ENCODE measurements at regions not wholly inside any gene's neighbourhood (a gene's known extent, or its start where the extent isn't known, plus 50 kb on each side); places are given as distances from the start of the nearest gene placed in this dataset.
A peak's percentile ranks its signal among the peaks of the same experiment; 100 is the strongest.

GRCh38 chr12:25866586-25867378, 91.7 kb upstream of the RASSF8 start:
- Histone ChIP-seq H2AFZ (ENCODE audit: low read length) (no peak overlapping the region), H3K4me3 (replicated peaks in 1 of 4; ENCODE audit: control extremely low read depth in 1 of 4, insufficient read depth in 1 of 4, low read depth in 3 of 4, low read length in 4 of 4) (no peak overlapping the region), H3K4me2 (ENCODE audit: extremely low read depth, insufficient read depth, low read length) (no peak overlapping the region), H3K27me3 (ENCODE audit: control insufficient read depth, insufficient read depth, low read length) (no peaks in the 10 kb centered on the region), H3K79me2 (ENCODE audit: control insufficient read depth, insufficient read depth, low read length) (no peaks in the 10 kb centered on the region), H3K9me3 (ENCODE audit: control insufficient read depth, insufficient read depth, low read depth, low read length) (no peaks in the 10 kb centered on the region), H3K4me1 (ENCODE audit: control insufficient read depth, extremely low read depth, insufficient read depth, low read length) (no peaks in the 10 kb centered on the region), H3K36me3 (ENCODE audit: control insufficient read depth, insufficient read depth, low read length) (no peaks in the 10 kb centered on the region), H4K20me1 (ENCODE audit: control insufficient read depth, extremely low read depth, insufficient read depth, low read length) (no peaks in the 10 kb centered on the region), H3K9ac (ENCODE audit: insufficient read depth, low read length) (no peak overlapping the region), H3K27ac (ENCODE audit: insufficient read depth, low read length) (no peak overlapping the region)
- TF ChIP-seq CTCF (conservative IDR thresholded peaks at IDR 0.05 in 1 of 2, IDR thresholded peaks at IDR 0.05 in 1 of 2; ENCODE audit: low read depth in 1 of 2, low read length in 2 of 2) = no peak
- no peak for TF ChIP-seq EZH2 (IDR thresholded peaks at IDR 0.05; ENCODE audit: low read length, missing control alignments)
- peak in 1 of 2 donors; percentile 5 for DNase-seq (ENCODE audit: low read depth in 2 of 2)

- TF ChIP-seq EZH2 (IDR thresholded peaks at IDR 0.05; ENCODE audit: low read length, missing control alignments) (no peak), CTCF (conservative IDR thresholded peaks at IDR 0.05 in 1 of 2, IDR thresholded peaks at IDR 0.05 in 1 of 2; ENCODE audit: low read depth in 1 of 2, low read length in 2 of 2) (no peak)
- Histone ChIP-seq H3K36me3 (ENCODE audit: control insufficient read depth, insufficient read depth, low read length) (no peaks in the 10 kb centered on the region), H3K4me1 (ENCODE audit: control insufficient read depth, extremely low read depth, insufficient read depth, low read length) (no peaks in the 10 kb centered on the region), H3K27me3 (ENCODE audit: control insufficient read depth, insufficient read depth, low read length) (no peaks in the 10 kb centered on the region), H3K27ac (ENCODE audit: insufficient read depth, low read length) (no peak overlapping the region), H3K79me2 (ENCODE audit: control insufficient read depth, insufficient read depth, low read length) (no peaks in the 10 kb centered on the region), H3K9me3 (ENCODE audit: control insufficient read depth, insufficient read depth, low read depth, low read length) (no peaks in the 10 kb centered on the region), H2AFZ (ENCODE audit: low read length) (no peak overlapping the region), H3K9ac (ENCODE audit: insufficient read depth, low read length) (no peak overlapping the region), H3K4me3 (replicated peaks in 1 of 4; ENCODE audit: control extremely low read depth in 1 of 4, insufficient read depth in 1 of 4, low read depth in 3 of 4, low read length in 4 of 4) (no peak overlapping the region), H4K20me1 (ENCODE audit: control insufficient read depth, extremely low read depth, insufficient read depth, low read length) (no peaks in the 10 kb centered on the region), H3K4me2 (ENCODE audit: extremely low read depth, insufficient read depth, low read length) (no peak overlapping the region)
- DNase-seq (ENCODE audit: low read depth in 2 of 2) = no peak
Measured at GRCh38 chr12:25868193-25868592, 90.3 kb upstream of the RASSF8 start.

GRCh38 chr12:25872137-25872536, 86.3 kb upstream of the RASSF8 start:
- DNase-seq (ENCODE audit: low read depth in 2 of 2) = no peak
- H3K79me2 ChIP-seq (ENCODE audit: control insufficient read depth, insufficient read depth, low read length) = no peaks in the 10 kb centered on the region
- no peak overlapping the region for H3K27ac ChIP-seq (ENCODE audit: insufficient read depth, low read length)
- no peaks in the 10 kb centered on the region for H3K4me1 ChIP-seq (ENCODE audit: control insufficient read depth, extremely low read depth, insufficient read depth, low read length)
- no peak overlapping the region for H3K4me3 ChIP-seq (replicated peaks in 1 of 4; ENCODE audit: control extremely low read depth in 1 of 4, insufficient read depth in 1 of 4, low read depth in 3 of 4, low read length in 4 of 4)
- H4K20me1 ChIP-seq (ENCODE audit: control insufficient read depth, extremely low read depth, insufficient read depth, low read length) = no peaks in the 10 kb centered on the region
- H3K4me2 ChIP-seq (ENCODE audit: extremely low read depth, insufficient read depth, low read length) = no peak overlapping the region
- TF ChIP-seq CTCF (conservative IDR thresholded peaks at IDR 0.05 in 1 of 2, IDR thresholded peaks at IDR 0.05 in 1 of 2; ENCODE audit: low read depth in 1 of 2, low read length in 2 of 2) (no peak), EZH2 (IDR thresholded peaks at IDR 0.05; ENCODE audit: low read length, missing control alignments) (no peak)
- H3K27me3 ChIP-seq (ENCODE audit: control insufficient read depth, insufficient read depth, low read length) = no peaks in the 10 kb centered on the region
- no peak overlapping the region for H3K9ac ChIP-seq (ENCODE audit: insufficient read depth, low read length)
- no peaks in the 10 kb centered on the region for H3K9me3 ChIP-seq (ENCODE audit: control insufficient read depth, insufficient read depth, low read depth, low read length)
- no peak overlapping the region for H2AFZ ChIP-seq (ENCODE audit: low read length)
- no peaks in the 10 kb centered on the region for H3K36me3 ChIP-seq (ENCODE audit: control insufficient read depth, insufficient read depth, low read length)

All from fibroblast of lung (primary cell).